Upper lobe of left lung (tissue), 6 donors: ENCODE measurements at regions not wholly inside any gene's neighbourhood (a gene's known extent, or its start where the extent isn't known, plus 50 kb on each side); places are given as distances from the start of the nearest gene placed in this dataset.

Experiments used
- ATAC-seq, 2 donors: fragments of 200-7000 bp; cut with Tn5 transposase; one replicate each; pipeline ENCODE4 v1.9.1; 2022; ENCODE audit warnings: mild to moderate bottlenecking in 2 of 2, moderate library complexity in 2 of 2; ENCODE audit not compliant: low FRiP score in 2 of 2
- DNase-seq, 2 donors: peaks; one replicate each; pipeline ENCODE4 v3.0.0-alpha.2; 2019 to 2020
- H3K27ac ChIP-seq, 4 donors: fragments of 200-600 bp; sonication (generic); one replicate each; pipeline ENCODE4 v1.5.1; 2016 to 2019
- H3K27me3 ChIP-seq, 4 donors: fragments of 200-600 bp; sonication (generic); one replicate each; pipeline ENCODE4 v1.5.1; 2017 to 2019
- H3K36me3 ChIP-seq, 4 donors: fragments of 200-600 bp; sonication (generic); one replicate each; pipeline ENCODE4 v1.5.1; 2016 to 2019
- H3K4me1 ChIP-seq, 4 donors: fragments of 200-600 bp; sonication (generic); one replicate each; pipeline ENCODE4 v1.5.1; 2018 to 2019
- H3K4me3 ChIP-seq, 4 donors: fragments of 200-600 bp; sonication (generic); one replicate each; pipeline ENCODE4 v1.5.1; 2017 to 2019; ENCODE audit warnings: mild to moderate bottlenecking in 2 of 4, moderate library complexity in 1 of 4
- H3K9me3 ChIP-seq, 4 donors: fragments of 200-600 bp; sonication (generic); one replicate each; pipeline ENCODE4 v1.5.1; 2018 to 2019
- EP300 ChIP-seq, 4 donors: sonication (generic); formaldehyde crosslinking; IDR thresholded peaks; one replicate each; pipeline ENCODE4 v1.5.1; 2017; ENCODE audit warnings: antibody characterized with exemption in 4 of 4, control low read depth in 2 of 4
- POLR2A ChIP-seq, 4 donors: fragments of 450-650 bp; IDR thresholded peaks; one replicate each; pipeline ENCODE4 v1.5.1; 2016 to 2017; ENCODE audit warnings: antibody characterized with exemption in 4 of 4, mild to moderate bottlenecking in 2 of 4
- POLR2AphosphoS5 ChIP-seq, 2 donors: sonication (generic); formaldehyde crosslinking; IDR thresholded peaks; one replicate each; pipeline ENCODE4 v1.5.1; 2017; ENCODE audit warnings: antibody characterized with exemption in 2 of 2
- WGBS, 2 donors: methylation state at CpG; one replicate each; pipeline ENCODE4 v1.1.5; 2017 to 2018; 5-methylcytosine and 5-hydroxymethylcytosine counted together
- TF ChIP-seq, protein P1 (sequence below), 6 experiments: fragments of 450-650 bp in 4 of 6; fragments of 200-600 bp in 2 of 6; sonication (generic) in 2 of 6; IDR thresholded peaks; one replicate each; pipeline ENCODE4 v1.5.1; 2016 to 2019; ENCODE audit warnings: antibody characterized with exemption in 6 of 6
- donor health status: DM: no; HTN: no; CAD: no; lungs with moderate emphysema.
- donor health status: DM: no; HTN: yes; CAD: no; lungs with severe emphysema.

DNA sequence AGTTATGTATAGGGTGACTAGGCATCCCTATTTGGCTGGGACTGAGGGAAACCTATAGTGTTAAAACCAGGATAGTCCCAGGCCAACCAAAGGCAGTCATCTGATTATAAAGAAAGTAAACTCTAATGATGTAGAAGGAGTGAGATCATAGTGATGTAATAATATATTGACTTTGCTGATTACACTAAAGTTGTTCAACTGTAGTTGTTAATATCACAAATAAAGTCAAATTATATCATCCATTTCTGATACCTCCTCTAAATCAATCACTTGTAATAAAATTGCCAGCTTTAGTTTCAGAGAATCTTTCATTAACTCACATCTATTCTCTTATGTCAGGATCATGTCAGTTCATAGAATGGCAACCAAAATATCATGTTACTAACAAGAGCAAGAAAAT is 98.6 kb downstream of the FOXB1 start:
- H3K4me1 ChIP-seq: no peaks in the 10 kb centered on the region
- H3K4me3 ChIP-seq: no peak overlapping the region
- TF ChIP-seq POLR2AphosphoS5 (IDR thresholded peaks at IDR 0.05): no peak
- no peaks in the 10 kb centered on the region for H3K27me3 ChIP-seq
- DNase-seq (no peak), ATAC-seq (no peak)
- H3K9me3 ChIP-seq: no peaks in the 10 kb centered on the region
- no peak overlapping the region for H3K27ac ChIP-seq
- H3K36me3 ChIP-seq: no peaks in the 10 kb centered on the region

DNA sequence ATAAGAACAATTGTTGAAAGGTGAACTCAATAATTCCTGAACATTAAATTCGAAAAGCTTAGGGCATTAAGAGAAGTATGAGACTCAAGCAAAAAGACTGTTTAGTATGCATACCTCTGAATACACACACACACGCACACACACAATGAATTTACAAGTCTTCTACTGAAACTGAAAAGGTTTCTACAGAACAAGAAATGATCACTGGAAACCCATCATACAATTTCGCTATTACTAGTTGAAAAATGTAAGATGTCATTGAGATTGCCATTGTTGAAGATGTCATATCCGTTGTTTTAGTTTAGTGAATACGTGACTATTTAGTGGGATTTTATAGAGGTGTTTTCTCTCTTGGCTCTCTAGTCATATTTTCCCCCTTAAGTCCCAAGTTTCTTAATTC is 106.8 kb downstream of the FOXB1 start:
- no peaks in the 10 kb centered on the region for H3K36me3 ChIP-seq
- TF ChIP-seq, protein P1, sequence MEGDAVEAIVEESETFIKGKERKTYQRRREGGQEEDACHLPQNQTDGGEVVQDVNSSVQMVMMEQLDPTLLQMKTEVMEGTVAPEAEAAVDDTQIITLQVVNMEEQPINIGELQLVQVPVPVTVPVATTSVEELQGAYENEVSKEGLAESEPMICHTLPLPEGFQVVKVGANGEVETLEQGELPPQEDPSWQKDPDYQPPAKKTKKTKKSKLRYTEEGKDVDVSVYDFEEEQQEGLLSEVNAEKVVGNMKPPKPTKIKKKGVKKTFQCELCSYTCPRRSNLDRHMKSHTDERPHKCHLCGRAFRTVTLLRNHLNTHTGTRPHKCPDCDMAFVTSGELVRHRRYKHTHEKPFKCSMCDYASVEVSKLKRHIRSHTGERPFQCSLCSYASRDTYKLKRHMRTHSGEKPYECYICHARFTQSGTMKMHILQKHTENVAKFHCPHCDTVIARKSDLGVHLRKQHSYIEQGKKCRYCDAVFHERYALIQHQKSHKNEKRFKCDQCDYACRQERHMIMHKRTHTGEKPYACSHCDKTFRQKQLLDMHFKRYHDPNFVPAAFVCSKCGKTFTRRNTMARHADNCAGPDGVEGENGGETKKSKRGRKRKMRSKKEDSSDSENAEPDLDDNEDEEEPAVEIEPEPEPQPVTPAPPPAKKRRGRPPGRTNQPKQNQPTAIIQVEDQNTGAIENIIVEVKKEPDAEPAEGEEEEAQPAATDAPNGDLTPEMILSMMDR (IDR thresholded peaks at IDR 0.05): no peak
- no peak for TF ChIP-seq POLR2A (IDR thresholded peaks at IDR 0.05)
- TF ChIP-seq EP300 (IDR thresholded peaks at IDR 0.05): no peak
- TF ChIP-seq POLR2AphosphoS5 (IDR thresholded peaks at IDR 0.05): no peak
- no peaks in the 10 kb centered on the region for H3K4me1 ChIP-seq
- no peak overlapping the region for H3K27ac ChIP-seq
- no peaks in the 10 kb centered on the region for H3K9me3 ChIP-seq
- H3K4me3 ChIP-seq: no peak overlapping the region
- H3K27me3 ChIP-seq: no peaks in the 10 kb centered on the region
- no peak for ATAC-seq
- 84 to 88% methylated on average over 5 of the region's 5 CpGs for whole genome bisulfite sequencing, 2 donors
- no peak for DNase-seq

DNA sequence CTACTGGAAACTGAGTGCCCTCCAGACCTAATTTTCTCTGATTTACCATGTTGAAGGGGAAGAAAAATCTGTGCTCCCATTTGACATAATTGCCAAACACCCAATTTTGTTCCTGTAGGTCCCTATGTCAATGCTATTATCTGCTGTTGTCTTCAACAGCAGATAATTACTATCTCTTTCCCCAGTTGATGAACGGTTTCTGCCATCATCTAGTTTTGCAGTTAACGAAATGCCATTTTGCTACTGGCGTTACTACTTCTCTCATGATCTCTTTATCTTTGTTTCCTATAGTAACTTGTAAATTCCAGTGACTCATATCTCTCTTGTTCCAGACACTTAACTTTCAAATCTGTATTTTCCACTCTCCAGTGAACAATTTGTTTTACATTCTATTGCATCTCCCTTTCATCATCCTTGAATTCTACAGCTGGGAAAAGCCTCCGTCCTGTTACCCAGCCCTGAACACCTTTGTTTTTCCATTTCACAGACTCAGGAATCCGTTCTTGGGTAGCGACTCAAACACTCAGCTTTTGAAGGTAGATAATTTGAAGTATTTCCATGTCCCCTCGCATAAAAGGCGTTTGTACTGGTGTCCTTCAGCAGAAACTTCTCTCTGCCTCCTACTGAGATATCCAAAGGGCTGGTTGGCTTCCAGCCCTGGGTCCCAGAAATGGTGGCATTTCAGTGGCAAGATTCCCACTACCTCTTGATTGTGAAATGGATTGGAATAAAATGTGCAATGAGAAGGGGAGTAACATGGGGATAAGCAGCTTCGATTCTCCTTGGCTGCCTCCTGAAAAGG is 111.7 kb downstream of the FOXB1 start:
- Histone ChIP-seq H3K4me1 (no peaks in the 10 kb centered on the region), H3K4me3 (no peak overlapping the region), H3K9me3 (no peaks in the 10 kb centered on the region), H3K27me3 (no peaks in the 10 kb centered on the region), H3K27ac (no peak overlapping the region), H3K36me3 (no peaks in the 10 kb centered on the region)
- ATAC-seq (no peak), DNase-seq (no peak)
- TF ChIP-seq, protein P1 (IDR thresholded peaks at IDR 0.05): no peak
- TF ChIP-seq POLR2A (IDR thresholded peaks at IDR 0.05): no peak
- WGBS, 2 donors: 59 to 60% methylated on average over 9 of the region's 9 CpGs

DNA sequence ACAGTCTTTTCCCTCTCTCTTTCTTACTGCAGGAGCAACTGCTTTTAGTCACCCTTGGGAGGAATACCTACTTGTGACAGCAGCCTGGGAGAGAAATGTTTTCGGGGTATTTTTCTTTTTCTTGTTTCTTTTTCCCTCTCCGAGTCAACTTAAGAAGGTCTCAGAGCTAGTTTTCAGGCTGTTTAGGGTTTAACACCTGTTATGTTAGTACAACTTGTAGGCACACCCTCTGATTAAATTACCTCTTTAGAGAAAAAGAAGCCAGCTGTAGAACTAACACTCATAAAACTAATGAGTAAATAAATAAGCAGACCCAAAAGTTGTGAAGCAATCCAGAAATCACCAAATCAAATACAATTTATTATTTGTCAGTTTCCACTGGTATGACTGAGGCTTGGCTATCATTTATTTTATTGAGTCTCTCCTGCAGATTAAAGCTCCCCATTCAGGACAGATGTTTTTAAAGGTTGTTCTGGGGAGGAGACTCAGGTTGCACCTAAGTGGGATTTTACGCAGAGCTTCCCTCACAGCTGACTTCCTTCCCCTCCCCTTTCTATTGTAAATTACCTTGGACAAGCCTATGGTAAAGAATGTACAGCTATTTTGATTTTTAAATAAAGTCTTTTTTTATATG is 112.5 kb downstream of the FOXB1 start:
- no peak overlapping the region for H3K4me3 ChIP-seq
- TF ChIP-seq EP300 (IDR thresholded peaks at IDR 0.05): no peak
- no peak for TF ChIP-seq POLR2AphosphoS5 (IDR thresholded peaks at IDR 0.05)
- TF ChIP-seq, protein P1 (IDR thresholded peaks at IDR 0.05): no peak
- no peak for TF ChIP-seq POLR2A (IDR thresholded peaks at IDR 0.05)
- 73 to 81% methylated on average over 3 of the region's 3 CpGs for WGBS, 2 donors
- no peak for ATAC-seq
- no peaks in the 10 kb centered on the region for H3K36me3 ChIP-seq
- no peak for DNase-seq
- H3K4me1 ChIP-seq: no peaks in the 10 kb centered on the region
- H3K9me3 ChIP-seq: no peaks in the 10 kb centered on the region
- no peak overlapping the region for H3K27ac ChIP-seq
- H3K27me3 ChIP-seq: no peaks in the 10 kb centered on the region

DNA sequence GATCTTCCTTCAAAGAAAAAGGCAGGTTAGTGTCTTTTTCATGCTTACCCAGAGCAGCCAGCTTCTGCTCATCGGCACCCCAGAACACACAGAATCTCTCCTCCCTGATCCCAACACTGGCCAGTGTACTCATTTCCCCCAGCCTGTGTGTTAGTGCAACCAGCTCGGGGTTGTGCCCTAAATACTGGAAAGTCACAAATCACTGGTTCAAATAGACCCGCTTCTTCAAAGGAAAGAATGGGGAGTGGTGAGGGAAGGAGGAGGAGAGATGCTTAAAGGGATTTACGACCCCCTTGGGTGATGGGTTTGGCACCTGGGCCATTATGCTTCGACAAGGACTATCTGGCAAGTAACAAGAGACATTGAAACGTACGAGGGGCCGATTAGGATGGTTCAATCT is 114.0 kb downstream of the FOXB1 start:
- Histone ChIP-seq H3K27me3 (no peaks in the 10 kb centered on the region), H3K9me3 (no peaks in the 10 kb centered on the region), H3K36me3 (no peaks in the 10 kb centered on the region), H3K4me3 (no peak overlapping the region), H3K4me1 (no peaks in the 10 kb centered on the region), H3K27ac (no peak overlapping the region)
- WGBS, 2 donors: 51 to 57% methylated on average over 8 of the region's 8 CpGs
- no peak for DNase-seq
- TF ChIP-seq EP300 (IDR thresholded peaks at IDR 0.05): no peak
- TF ChIP-seq POLR2AphosphoS5 (IDR thresholded peaks at IDR 0.05): no peak
- no peak for TF ChIP-seq POLR2A (IDR thresholded peaks at IDR 0.05)
- TF ChIP-seq, protein P1 (IDR thresholded peaks at IDR 0.05): no peak
- no peak for ATAC-seq
